Heart right ventricle (tissue), 16 donors: ENCODE measurements at regions not wholly inside any gene's neighbourhood (a gene's known extent, or its start where the extent isn't known, plus 50 kb on each side); places are given as distances from the start of the nearest gene placed in this dataset.

Experiments used
- ATAC-seq, 8 donors: fragments of 200-7000 bp; cut with Tn5 transposase; one replicate each; pipeline ENCODE4 v1.9.1; 2020; ENCODE audit warnings: mild to moderate bottlenecking in 8 of 8, moderate library complexity in 8 of 8, moderate number of reproducible peaks in 1 of 8
- DNase-seq, 2 donors: peaks; one replicate each; pipeline ENCODE4 v3.0.0-alpha.2; 2020
- H3K27ac ChIP-seq, 10 donors: fragments of 200-600 bp; sonication (generic) in 2 of 10; one replicate each; pipeline versions ENCODE4 v1.5.0 to v1.8.0; 2020 to 2022; ENCODE audit warnings: mild to moderate bottlenecking in 3 of 10
- H3K27me3 ChIP-seq, 7 donors: fragments of 200-600 bp; one replicate each; pipeline ENCODE4 v1.8.0; 2021 to 2022; ENCODE audit warnings: mild to moderate bottlenecking in 2 of 7
- H3K36me3 ChIP-seq, 9 donors: fragments of 200-600 bp; sonication (generic) in 1 of 9; one replicate each; pipeline versions ENCODE4 v1.5.0 to v1.8.0; 2020 to 2022; ENCODE audit warnings: mild to moderate bottlenecking in 2 of 9
- H3K4me1 ChIP-seq, 9 donors: fragments of 200-600 bp; sonication (generic) in 1 of 9; one replicate each; pipeline versions ENCODE4 v1.5.0 to v1.8.0; 2020 to 2022; ENCODE audit warnings: mild to moderate bottlenecking in 4 of 9
- H3K4me3 ChIP-seq, 10 donors: fragments of 200-600 bp; sonication (generic) in 2 of 10; one replicate each; pipeline versions ENCODE4 v1.5.0 to v1.8.0; 2020 to 2022; ENCODE audit warnings: mild to moderate bottlenecking in 7 of 10, moderate library complexity in 2 of 10
- H3K9me3 ChIP-seq, 11 donors: fragments of 200-600 bp in 10 of 11; sonication (generic) in 2 of 11; one replicate each; pipeline versions ENCODE4 v1.5.0 to v1.8.0; 2013 to 2022; ENCODE audit warnings: mild to moderate bottlenecking in 2 of 11, control low read depth in 1 of 11, moderate library complexity in 1 of 11
- WGBS, 2 donors: extraction: QIAGEN DNeasy Blood & Tissue Kit; methylation state at CpG; one replicate each; pipeline ENCODE4 v1.1.7; 2013; ENCODE audit warnings: inconsistent platforms in 1 of 2; 5-methylcytosine and 5-hydroxymethylcytosine counted together
- intact Hi-C, 10 donors: fragments of 100-400 bp; cut with DNase I; formaldehyde crosslinking; loops; one replicate each; pipeline versions ENCODE4 v1.11.1 to v1.14.2; 2022
- TF ChIP-seq, protein P1 (sequence below), 9 donors: fragments of 200-600 bp; sonication (generic) in 2 of 9; IDR thresholded peaks; one replicate each; pipeline versions ENCODE4 v1.5.0 to v1.8.0; 2021 to 2022; ENCODE audit warnings: antibody characterized with exemption in 9 of 9, mild to moderate bottlenecking in 5 of 9, moderate library complexity in 1 of 9
- donor health status: Arrhythmogenic right ventricular cardiomyopathy.
- donor health status: ischemic (EF 13 %, LVEDD 7.1; RV severe dilation, severe dysfunction).
- donor health status: healthy with polysubstance abuse.
- donor health status: DM: no; HTN: yes; CAD: no.
- donor health status: DM: no; HTN: no; CAD: no.
- donor health status: ischemic (EF 25% LVEDD 6.9; RV normal size, moderate dysfunction).
- donor health status: ischemic (EF 25% LVEDD 5.7; RV mildly dilated, moderate dysfunction).
- donor health status: healthy.
- donor health status: DM: yes; HTN: yes; CAD: no.
- donor health status: Ischemic cardiomyopathy.
- donor health status: ischemic (EF 35%, LVEDD 5.7; RV mildly dilated, moderate dysfunction).
- donor health status: nonischemic (EF 11% LVEDD 7.7; RV severe dilation, severe dysfunction).
- donor health status: DM: yes; HTN: yes; CAD: no.
- donor health status: PGD.
- donor health status: ischemic (EF 29% LVEDD 5.4; RV normal size, mild dysfunction).
- donor health status: nonischemic (EF 23%, LVEDD 6.1; RV moderate dilation, normal function).

DNA sequence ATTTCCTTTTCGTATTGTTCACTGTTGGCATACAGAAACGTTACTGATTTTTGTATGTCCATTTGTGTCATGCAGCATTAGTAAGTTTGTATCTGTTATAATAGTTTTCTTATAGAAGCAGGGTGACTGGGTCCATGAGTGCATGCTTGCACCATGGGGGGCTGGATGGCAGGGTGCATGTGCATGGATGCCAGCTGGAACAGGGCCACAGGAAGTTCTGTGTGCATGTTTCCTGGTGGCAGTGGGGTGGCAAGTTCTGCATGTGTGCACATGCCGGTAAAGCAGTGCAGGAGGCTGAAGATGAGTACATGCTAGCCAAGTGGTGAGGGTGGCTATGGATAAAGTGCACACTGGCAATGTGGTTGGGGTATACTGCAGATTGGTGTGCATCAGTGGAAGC is 468.0 kb upstream of the KLHL4 start:
- WGBS, 2 donors, result 79 to 82% methylated on average over 3 of the region's 3 CpGs
- no peak for ATAC-seq
- intact Hi-C loops, result no loop called here

DNA sequence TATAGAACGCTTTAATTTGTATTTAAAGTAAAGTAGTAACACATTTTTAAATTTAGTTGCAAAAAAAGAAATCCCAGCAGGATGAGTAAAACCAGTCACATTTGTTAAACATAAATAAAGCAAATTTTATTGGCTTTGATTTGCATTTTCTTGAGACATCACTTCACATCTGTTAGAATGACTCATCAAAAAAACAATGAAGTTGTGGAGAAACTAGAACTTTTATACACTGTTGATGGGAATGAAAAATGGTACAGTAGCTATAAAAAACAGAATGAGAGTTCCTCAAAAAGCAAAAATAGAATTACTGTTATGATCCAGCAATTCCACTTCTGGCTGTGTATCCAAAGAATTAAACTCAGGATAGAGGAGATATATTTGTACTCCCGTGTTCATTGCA is 454.0 kb upstream of the KLHL4 start:
- Histone ChIP-seq H3K4me1 (no peaks in the 10 kb centered on the region), H3K27ac (no peak overlapping the region), H3K9me3 (no peaks in the 10 kb centered on the region), H3K27me3 (no peaks in the 10 kb centered on the region), H3K4me3 (no peak overlapping the region), H3K36me3 (no peaks in the 10 kb centered on the region)
- no peak for DNase-seq
- intact Hi-C loops, result no loop called here
- TF ChIP-seq, protein P1, sequence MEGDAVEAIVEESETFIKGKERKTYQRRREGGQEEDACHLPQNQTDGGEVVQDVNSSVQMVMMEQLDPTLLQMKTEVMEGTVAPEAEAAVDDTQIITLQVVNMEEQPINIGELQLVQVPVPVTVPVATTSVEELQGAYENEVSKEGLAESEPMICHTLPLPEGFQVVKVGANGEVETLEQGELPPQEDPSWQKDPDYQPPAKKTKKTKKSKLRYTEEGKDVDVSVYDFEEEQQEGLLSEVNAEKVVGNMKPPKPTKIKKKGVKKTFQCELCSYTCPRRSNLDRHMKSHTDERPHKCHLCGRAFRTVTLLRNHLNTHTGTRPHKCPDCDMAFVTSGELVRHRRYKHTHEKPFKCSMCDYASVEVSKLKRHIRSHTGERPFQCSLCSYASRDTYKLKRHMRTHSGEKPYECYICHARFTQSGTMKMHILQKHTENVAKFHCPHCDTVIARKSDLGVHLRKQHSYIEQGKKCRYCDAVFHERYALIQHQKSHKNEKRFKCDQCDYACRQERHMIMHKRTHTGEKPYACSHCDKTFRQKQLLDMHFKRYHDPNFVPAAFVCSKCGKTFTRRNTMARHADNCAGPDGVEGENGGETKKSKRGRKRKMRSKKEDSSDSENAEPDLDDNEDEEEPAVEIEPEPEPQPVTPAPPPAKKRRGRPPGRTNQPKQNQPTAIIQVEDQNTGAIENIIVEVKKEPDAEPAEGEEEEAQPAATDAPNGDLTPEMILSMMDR (IDR thresholded peaks at IDR 0.05), result no peak
- no peak for ATAC-seq
- 75 to 80% methylated on average over 2 of the region's 2 CpGs for WGBS, 2 donors

More for the DNA sequence above, 468.0 kb upstream of the KLHL4 start:
- TF ChIP-seq, protein P1 (IDR thresholded peaks at IDR 0.05), result no peak
- Histone ChIP-seq H3K36me3 (no peaks in the 10 kb centered on the region), H3K27ac (no peak overlapping the region), H3K9me3 (peaks cover 0 to 5% (median 0%) of the 10 kb centered on the region in 11 donors), H3K4me1 (no peaks in the 10 kb centered on the region), H3K4me3 (no peak overlapping the region), H3K27me3 (no peaks in the 10 kb centered on the region)
- no peak for DNase-seq

DNA sequence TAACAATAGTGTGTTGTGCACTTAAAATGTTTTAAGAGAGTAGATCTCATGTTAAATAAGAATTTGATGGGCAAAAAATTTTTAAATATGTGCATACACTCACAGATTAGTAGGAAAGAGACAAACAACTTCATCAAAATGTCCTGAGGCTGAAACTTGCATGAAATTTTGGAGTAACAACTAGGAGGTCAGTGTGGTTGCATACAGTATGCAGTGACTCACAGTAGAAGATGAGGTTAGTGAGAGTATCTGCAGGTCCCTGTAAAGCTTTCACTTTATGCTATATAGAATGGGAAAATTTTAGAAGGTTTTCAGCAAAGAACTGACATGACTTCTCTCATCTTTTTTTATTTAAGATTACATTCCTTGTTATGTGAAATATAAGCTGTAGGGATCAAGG is 453.1 kb upstream of the KLHL4 start:
- Histone ChIP-seq H3K4me3 (no peak overlapping the region), H3K27ac (no peak overlapping the region), H3K36me3 (no peaks in the 10 kb centered on the region), H3K27me3 (no peaks in the 10 kb centered on the region), H3K4me1 (no peaks in the 10 kb centered on the region), H3K9me3 (no peaks in the 10 kb centered on the region)
- DNase-seq, result no peak
- TF ChIP-seq, protein P1 (IDR thresholded peaks at IDR 0.05), result no peak
- ATAC-seq, result no peak
- intact Hi-C loops, result no loop called here

DNA sequence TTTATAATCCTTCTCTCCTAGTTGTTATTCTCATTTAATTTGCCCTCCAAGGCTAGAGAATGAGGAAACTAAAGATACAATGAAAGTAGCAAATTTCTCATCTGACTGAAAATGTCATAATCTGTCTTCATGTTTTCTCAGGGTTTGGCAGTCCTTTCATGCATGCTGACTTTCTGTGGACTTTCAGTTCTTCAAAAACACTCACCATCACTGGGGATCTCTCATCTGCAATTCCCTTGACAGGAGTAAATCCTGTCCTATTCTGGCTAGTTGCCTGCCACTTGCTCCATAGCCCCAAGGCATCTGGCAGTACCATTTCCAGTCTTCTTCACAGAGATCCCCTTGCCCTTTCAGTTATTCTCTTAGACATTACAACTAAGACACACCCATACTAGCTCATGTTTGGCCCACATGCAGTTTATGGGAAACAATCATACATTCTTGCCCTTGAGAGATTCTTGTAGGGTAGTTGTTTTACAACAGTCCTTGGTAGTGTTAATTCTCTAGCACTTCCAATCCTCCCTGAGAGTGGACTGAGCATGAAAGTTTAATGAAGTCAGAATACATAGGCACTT is 449.7 kb upstream of the KLHL4 start:
- no peaks in the 10 kb centered on the region for H3K4me1 ChIP-seq
- H3K27me3 ChIP-seq, result peaks cover 0 to 3% (median 0%) of the 10 kb centered on the region in 7 donors
- no peak overlapping the region for H3K4me3 ChIP-seq
- H3K27ac ChIP-seq, result no peak overlapping the region
- no peaks in the 10 kb centered on the region for H3K9me3 ChIP-seq
- intact Hi-C loops, result no loop called here
- DNase-seq (no peak), ATAC-seq (no peak)
- TF ChIP-seq, protein P1 (IDR thresholded peaks at IDR 0.05), result no peak
- H3K36me3 ChIP-seq, result no peaks in the 10 kb centered on the region
